OCI-LY1 (cell line): ENCODE measurements at regions not wholly inside any gene's neighbourhood (a gene's known extent, or its start where the extent isn't known, plus 50 kb on each side); places are given as distances from the start of the nearest gene placed in this dataset.

Experiments used
- H2AFZ ChIP-seq: fragments of 200-600 bp; sonication (generic), shearing (Covaris generic); 2 replicates; pipeline ENCODE4 v1.6.0; 2014; ENCODE audit warnings: antibody characterized with exemption, mild to moderate bottlenecking, low read length
- H3F3A ChIP-seq: fragments of 200-600 bp; sonication (generic), shearing (Covaris generic); 2 replicates; pipeline ENCODE4 v1.6.0; 2014; ENCODE audit warnings: mild to moderate bottlenecking, antibody characterized with exemption, low read length, moderate library complexity; ENCODE audit not compliant: insufficient read depth
- H3K27ac ChIP-seq: fragments of 200-600 bp; sonication (generic); 2 replicates; pipeline ENCODE4 v1.5.1; 2014; ENCODE audit warnings: low read length, mixed run types, mild to moderate bottlenecking, low read depth; ENCODE audit not compliant: poor library complexity, severe bottlenecking
- H3K27me3 ChIP-seq: fragments of 200-600 bp; sonication (generic); 2 replicates; pipeline ENCODE4 v1.6.0; 2014; ENCODE audit warnings: antibody characterized with exemption, mild to moderate bottlenecking, low read length, moderate library complexity; ENCODE audit not compliant: insufficient read depth
- H3K36me3 ChIP-seq: fragments of 200-600 bp; sonication (generic); 2 replicates; pipeline ENCODE4 v1.6.1; 2014; ENCODE audit warnings: mild to moderate bottlenecking, antibody characterized with exemption, low read length, moderate library complexity, mixed read lengths; ENCODE audit not compliant: insufficient read depth
- H3K4me1 ChIP-seq: fragments of 200-600 bp; sonication (generic); 2 replicates; pipeline ENCODE4 v1.5.1; 2014; ENCODE audit warnings: mild to moderate bottlenecking, low read length, moderate library complexity; ENCODE audit not compliant: insufficient read depth, severe bottlenecking
- H3K4me2 ChIP-seq: fragments of 200-600 bp; sonication (generic), shearing (Covaris generic); 2 replicates; pipeline ENCODE4 v1.6.1; 2014; ENCODE audit warnings: low read length
- H3K4me3 ChIP-seq: fragments of 200-600 bp; sonication (generic); 2 replicates; pipeline ENCODE4 v1.5.1; 2014; ENCODE audit warnings: low read length, low read depth, mild to moderate bottlenecking, mixed read lengths; ENCODE audit not compliant: poor library complexity, severe bottlenecking
- H3K79me2 ChIP-seq: fragments of 200-600 bp; shearing (Covaris generic); 2 replicates; pipeline ENCODE4 v1.6.1; 2016; ENCODE audit warnings: mixed run types, low read length, mixed read lengths; ENCODE audit not compliant: insufficient read depth
- H3K9ac ChIP-seq: fragments of 200-600 bp; sonication (generic), shearing (Covaris generic); 2 replicates; pipeline ENCODE4 v1.6.1; 2014; ENCODE audit warnings: mild to moderate bottlenecking, low read length, mixed read lengths
- H3K9me2 ChIP-seq: fragments of 200-600 bp; sonication (generic), shearing (Covaris generic); 2 replicates; pipeline ENCODE4 v1.6.1; 2014; ENCODE audit warnings: low read depth, mild to moderate bottlenecking, low read length, mixed read lengths
- H3K9me3 ChIP-seq: fragments of 200-600 bp; shearing (Covaris generic); 2 replicates; pipeline ENCODE4 v1.6.1; 2014; ENCODE audit warnings: low read length, mixed read lengths
- H4K20me1 ChIP-seq: fragments of 200-600 bp; sonication (generic), shearing (Covaris generic); 2 replicates; pipeline ENCODE4 v1.6.0; 2016; ENCODE audit warnings: mild to moderate bottlenecking, low read length; ENCODE audit not compliant: insufficient read depth
- CTCF ChIP-seq: fragments of 200-600 bp; sonication (generic), shearing (Covaris generic); IDR thresholded peaks from 2 replicates; pipeline ENCODE4 v1.5.1; 2017; ENCODE audit warnings: mild to moderate bottlenecking, antibody characterized with exemption, low read length, moderate library complexity, mixed read lengths
- EZH2 ChIP-seq: fragments of 200-600 bp; sonication (generic), shearing (Covaris generic); IDR thresholded peaks from 2 replicates; pipeline ENCODE4 v1.8.0; 2017; ENCODE audit warnings: borderline replicate concordance, mixed run types, mild to moderate bottlenecking, antibody characterized with exemption, low read length, moderate library complexity, mixed read lengths

- TF ChIP-seq CTCF (no peak), EZH2 (no peak)
- Histone ChIP-seq H3K4me2 (no peak overlapping the region), H2AFZ (no peak overlapping the region), H4K20me1 (no peaks in the 10 kb centered on the region), H3K4me3 (no peak overlapping the region), H3K27ac (no peak overlapping the region), H3K9ac (no peak overlapping the region), H3K4me1 (no peaks in the 10 kb centered on the region), H3K27me3 (no peaks in the 10 kb centered on the region), H3K9me2 (0 out of 2 replicates have a peak, but pooled peaks cover 3% of the 10 kb centered on the region), H3K79me2 (no peaks in the 10 kb centered on the region), H3K9me3 (no peaks in the 10 kb centered on the region), H3K36me3 (no peaks in the 10 kb centered on the region), H3F3A (no peaks in the 10 kb centered on the region)
Observed at GRCh38 chr13:70473907-70474306, 365.7 kb upstream of the KLHL1 start.

- Histone ChIP-seq H3K9ac (no peak overlapping the region), H3K9me3 (no peaks in the 10 kb centered on the region), H3K79me2 (no peaks in the 10 kb centered on the region), H3K4me1 (no peaks in the 10 kb centered on the region), H3K36me3 (no peaks in the 10 kb centered on the region), H3K27me3 (no peaks in the 10 kb centered on the region), H3K4me3 (no peak overlapping the region), H4K20me1 (no peaks in the 10 kb centered on the region), H3F3A (no peaks in the 10 kb centered on the region), H3K27ac (no peak overlapping the region), H3K9me2 (no peaks in the 10 kb centered on the region), H3K4me2 (no peak overlapping the region), H2AFZ (no peak overlapping the region)
- TF ChIP-seq CTCF (no peak), EZH2 (no peak)
Observed at GRCh38 chr13:70469077-70469476, 360.8 kb upstream of the KLHL1 start.

- Histone ChIP-seq H3K9me2 (no peaks in the 10 kb centered on the region), H3K27ac (no peak overlapping the region), H3K36me3 (no peaks in the 10 kb centered on the region), H3K4me2 (no peak overlapping the region), H3K79me2 (no peaks in the 10 kb centered on the region), H3K27me3 (no peaks in the 10 kb centered on the region), H3F3A (no peaks in the 10 kb centered on the region), H3K4me3 (no peak overlapping the region), H2AFZ (no peak overlapping the region), H3K4me1 (no peaks in the 10 kb centered on the region), H3K9me3 (no peaks in the 10 kb centered on the region), H3K9ac (no peak overlapping the region), H4K20me1 (no peaks in the 10 kb centered on the region)
- TF ChIP-seq CTCF (no peak), EZH2 (no peak)
Observed at GRCh38 chr13:70457474-70457873, 349.2 kb upstream of the KLHL1 start.
